GM21447 (cell line): ENCODE measurements at regions not wholly inside any gene's neighbourhood (a gene's known extent, or its start where the extent isn't known, plus 50 kb on each side); places are given as distances from the start of the nearest gene placed in this dataset.

Experiments used
- ATAC-seq: cut with Tn5 transposase; IDR thresholded peaks from one replicate; pipeline ENCODE4 v1.9.1; 2021; ENCODE audit not compliant: unreplicated experiment

GRCh38 chr2:149824136-149824535, 236.6 kb upstream of the MMADHC start:
- ATAC-seq: no peak

- ATAC-seq: no peak
Observed at GRCh38 chr2:149819356-149819957, 231.9 kb upstream of the MMADHC start.

GRCh38 chr2:149816756-149817551, 229.4 kb upstream of the MMADHC start:
- no peak for ATAC-seq

GRCh38 chr2:149815941-149816340, 228.4 kb upstream of the MMADHC start:
- no peak for ATAC-seq

GRCh38 chr2:149814901-149815300, 227.3 kb upstream of the MMADHC start:
- ATAC-seq: no peak

- ATAC-seq: no peak
Observed at GRCh38 chr2:149814049-149814448, 226.5 kb upstream of the MMADHC start.

GRCh38 chr2:149808556-149808955, 221.0 kb upstream of the MMADHC start:
- no peak for ATAC-seq

GRCh38 chr2:149806651-149807050, 219.1 kb upstream of the MMADHC start:
- no peak for ATAC-seq

- ATAC-seq: no peak
Observed at GRCh38 chr2:149800624-149801542, 213.3 kb upstream of the MMADHC start.

GRCh38 chr2:149799013-149799705, 211.6 kb upstream of the MMADHC start:
- no peak for ATAC-seq

GRCh38 chr2:149797030-149797429, 209.5 kb upstream of the MMADHC start:
- no peak for ATAC-seq

GRCh38 chr2:149789549-149789948, 202.0 kb upstream of the MMADHC start:
- ATAC-seq: no peak

GRCh38 chr2:149787206-149787605, 199.6 kb upstream of the MMADHC start:
- no peak for ATAC-seq

GRCh38 chr2:149783284-149783683, 195.7 kb upstream of the MMADHC start:
- no peak for ATAC-seq

- no peak for ATAC-seq
Observed at GRCh38 chr2:149782572-149782971, 195.0 kb upstream of the MMADHC start.

- ATAC-seq: no peak
Observed at GRCh38 chr2:149781263-149781808, 193.8 kb upstream of the MMADHC start.

GRCh38 chr2:149773006-149773405, 185.4 kb upstream of the MMADHC start:
- no peak for ATAC-seq

- no peak for ATAC-seq
Observed at GRCh38 chr2:149768320-149768799, 180.8 kb upstream of the MMADHC start.

GRCh38 chr2:149767516-149767974, 180.0 kb upstream of the MMADHC start:
- no peak for ATAC-seq

GRCh38 chr2:149766339-149766738, 178.8 kb upstream of the MMADHC start:
- ATAC-seq: no peak
